IMR-90 (cell line): ENCODE measurements at regions not wholly inside any gene's neighbourhood (a gene's known extent, or its start where the extent isn't known, plus 50 kb on each side); places are given as distances from the start of the nearest gene placed in this dataset.

Source experiments
- ATAC-seq: fragments of 200-7000 bp; cut with Tn5 transposase; 2 replicates; pipeline ENCODE4 v1.9.1; 2020; ENCODE audit warnings: low read depth, mild to moderate bottlenecking, moderate library complexity
- BruUV-seq: library from RNA; stranded (reverse); fragments of 400-500 nt; replicated peaks from 2 replicates; lab custom pipeline; 2021; lab: Mats Ljungman, UMichigan
- CTCF ChIA-PET: fragments of 300-600 bp; formaldehyde crosslinking; extraction: SDS; loops from one replicate; lab custom pipeline; 2021; ENCODE audit warnings: antibody characterized with exemption; lab: Yijun Ruan, JAX
- POLR2A ChIA-PET: fragments of 300-600 bp; sonication (Branson Sonifier 250); formaldehyde crosslinking; loops from one replicate; lab custom pipeline; 2022; ENCODE audit warnings: antibody characterized with exemption; ENCODE audit not compliant: unreplicated experiment; lab: Charles Lee
- DNase-seq: peaks from one replicate; pipeline ENCODE4 v3.0.0; 2013
- H2AFZ ChIP-seq: replicated peaks from 2 replicates; pipeline ENCODE3; 2013; ENCODE audit warnings: low read length, mild to moderate bottlenecking; ENCODE audit not compliant: poor library complexity
- H2AK5ac ChIP-seq: 2 replicates; pipeline ENCODE4 v1.6.1; 2013; ENCODE audit warnings: low read depth, low read length, inconsistent platforms
- H2AK9ac ChIP-seq: replicated peaks from 2 replicates; pipeline ENCODE3; 2013; ENCODE audit warnings: mild to moderate bottlenecking, low read depth, low read length, moderate library complexity; ENCODE audit not compliant: poor library complexity
- H2BK120ac ChIP-seq: 2 replicates; pipeline ENCODE4 v1.6.1; 2013; ENCODE audit warnings: low read depth, low read length, inconsistent platforms
- H2BK15ac ChIP-seq: 3 replicates; pipeline ENCODE4 v1.6.1; 2013; ENCODE audit warnings: low read depth, low read length, inconsistent platforms
- H2BK20ac ChIP-seq: 2 replicates; pipeline ENCODE4 v1.6.1; 2013; ENCODE audit warnings: low read depth, mild to moderate bottlenecking, inconsistent platforms, low read length, moderate library complexity
- H2BK5ac ChIP-seq: 2 replicates; pipeline ENCODE4 v1.6.1; 2013; ENCODE audit warnings: mild to moderate bottlenecking, low read depth, low read length, inconsistent platforms; ENCODE audit not compliant: poor library complexity, severe bottlenecking
- H3K14ac ChIP-seq: replicated peaks from 2 replicates; pipeline ENCODE4 v1.6.1; 2013; ENCODE audit warnings: low read depth, low read length, inconsistent platforms
- H3K18ac ChIP-seq: 2 replicates; pipeline ENCODE4 v1.6.1; 2013; ENCODE audit warnings: low read depth, low read length, control low read depth
- H3K23ac ChIP-seq: 2 replicates; pipeline ENCODE4 v1.6.1; 2013; ENCODE audit warnings: low read depth, low read length, inconsistent platforms
- H3K27ac ChIP-seq: 2 replicates; pipeline ENCODE4 v1.5.1; 2013; ENCODE audit warnings: mild to moderate bottlenecking, control low read depth, low read length; ENCODE audit not compliant: insufficient read depth
- H3K27me3 ChIP-seq: 2 replicates; pipeline ENCODE4 v1.6.1; 2013; ENCODE audit warnings: low read length; ENCODE audit not compliant: control insufficient read depth, insufficient read depth
- H3K36me3 ChIP-seq: 2 replicates; pipeline ENCODE4 v1.6.1; 2013; ENCODE audit warnings: low read length, mixed read lengths; ENCODE audit not compliant: control insufficient read depth, insufficient read depth
- H3K4ac ChIP-seq: 2 replicates; pipeline ENCODE4 v1.6.1; 2013; ENCODE audit warnings: low read depth, low read length, inconsistent platforms
- H3K4me1 ChIP-seq: 2 replicates; pipeline ENCODE4 v1.6.1; 2013; ENCODE audit warnings: low read length, mixed read lengths; ENCODE audit not compliant: control insufficient read depth, insufficient read depth
- H3K4me2 ChIP-seq: 2 replicates; pipeline ENCODE4 v1.6.1; 2013; ENCODE audit warnings: low read depth, mild to moderate bottlenecking, control low read depth, low read length, moderate library complexity
- H3K4me3 ChIP-seq: 2 replicates; pipeline ENCODE4 v1.5.1; 2013; ENCODE audit warnings: low read depth, mild to moderate bottlenecking, control low read depth, low read length, moderate library complexity; ENCODE audit not compliant: insufficient read depth
- H3K56ac ChIP-seq: 2 replicates; pipeline ENCODE4 v1.6.1; 2013; ENCODE audit warnings: low read length, inconsistent platforms; ENCODE audit not compliant: insufficient read depth; ENCODE audit errors: extremely low read depth
- H3K79me1 ChIP-seq, 2 experiments: 2 replicates each; pipeline ENCODE4 v1.6.1; 2013; ENCODE audit warnings: low read length in 2 of 2, inconsistent platforms in 1 of 2, low read depth in 1 of 2
- H3K9ac ChIP-seq: 2 replicates; pipeline ENCODE4 v1.6.1; 2013; ENCODE audit warnings: low read depth, low read length, control low read depth
- H3K9me1 ChIP-seq: 2 replicates; pipeline ENCODE4 v1.6.1; 2013; ENCODE audit warnings: low read length, inconsistent platforms; ENCODE audit not compliant: insufficient read depth
- H3K9me3 ChIP-seq: 2 replicates; pipeline ENCODE4 v1.6.1; 2013; ENCODE audit warnings: low read length; ENCODE audit not compliant: control insufficient read depth, insufficient read depth
- H4K20me1 ChIP-seq: 2 replicates; pipeline ENCODE4 v1.6.1; 2013; ENCODE audit warnings: low read length, inconsistent platforms; ENCODE audit not compliant: insufficient read depth
- H4K5ac ChIP-seq: 2 replicates; pipeline ENCODE4 v1.6.1; 2013; ENCODE audit warnings: mild to moderate bottlenecking, low read depth, low read length, control low read depth
- H4K8ac ChIP-seq, 2 experiments: 2 replicates each; pipeline ENCODE4 v1.6.1; 2013; ENCODE audit warnings: low read depth in 2 of 2, low read length in 2 of 2, control low read depth in 1 of 2, inconsistent platforms in 1 of 2
- H4K91ac ChIP-seq: 2 replicates; pipeline ENCODE4 v1.6.1; 2013; ENCODE audit warnings: low read depth, low read length, inconsistent platforms; ENCODE audit not compliant: insufficient read depth
- BHLHE40 ChIP-seq: fragments of 150-350 bp; IDR thresholded peaks from 2 replicates; pipeline ENCODE4 v1.6.1; 2016; ENCODE audit warnings: mild to moderate bottlenecking, low read depth, low read length
- CEBPB ChIP-seq: IDR thresholded peaks from 2 replicates; pipeline ENCODE4 v1.6.1; 2012; ENCODE audit warnings: low read depth, low read length, improper control_type of control experiment
- CHD1 ChIP-seq: IDR thresholded peaks from 2 replicates; pipeline ENCODE4 v1.6.1; 2012; ENCODE audit warnings: low read depth, low read length, improper control_type of control experiment
- FOS ChIP-seq: fragments of 150-350 bp; IDR thresholded peaks from 2 replicates; pipeline ENCODE4 v1.6.1; 2016; ENCODE audit warnings: low read depth, low read length
- MAZ ChIP-seq: IDR thresholded peaks from 2 replicates; pipeline ENCODE4 v1.6.1; 2012; ENCODE audit warnings: low read depth, mild to moderate bottlenecking, low read length, improper control_type of control experiment, moderate library complexity, borderline replicate concordance
- MXI1 ChIP-seq: IDR thresholded peaks from 2 replicates; pipeline ENCODE4 v1.6.1; 2012; ENCODE audit warnings: low read depth, mild to moderate bottlenecking, low read length, moderate library complexity, borderline replicate concordance
- NFE2L2 ChIP-seq: fragments of 150-350 bp; IDR thresholded peaks from 2 replicates; pipeline ENCODE4 v1.6.1; 2016; ENCODE audit warnings: low read depth, mild to moderate bottlenecking, low read length
- POLR2A ChIP-seq: IDR thresholded peaks from 2 replicates; pipeline ENCODE4 v1.6.1; 2012; ENCODE audit warnings: mild to moderate bottlenecking, low read depth, low read length
- RAD21 ChIP-seq: IDR thresholded peaks from 2 replicates; pipeline ENCODE4 v1.6.1; 2012; ENCODE audit warnings: low read length, improper control_type of control experiment
- RCOR1 ChIP-seq: IDR thresholded peaks from 2 replicates; pipeline ENCODE4 v1.6.1; 2012; ENCODE audit warnings: mild to moderate bottlenecking, low read length, improper control_type of control experiment; ENCODE audit not compliant: insufficient replicate concordance
- RFX5 ChIP-seq: IDR thresholded peaks from 2 replicates; pipeline ENCODE4 v1.8.0; 2012; ENCODE audit warnings: low read depth, mild to moderate bottlenecking, low read length, moderate library complexity
- SMC3 ChIP-seq: fragments of 150-350 bp; IDR thresholded peaks from 2 replicates; pipeline ENCODE4 v1.6.1; 2016; ENCODE audit warnings: low read depth, mild to moderate bottlenecking, antibody characterized with exemption, low read length, moderate library complexity
- WGBS, 2 experiments: methylation state at CpG; one replicate each; pipeline versions ENCODE4 v1.1.5 to v1.1.7; 2013; ENCODE audit warnings: missing lambda C conversion rate in 2 of 2; ENCODE audit not compliant: insufficient read length in 1 of 2; ENCODE audit errors: extremely low coverage in 2 of 2; 5-methylcytosine and 5-hydroxymethylcytosine counted together
- dilution Hi-C: fragments of 300-500 bp; cut with HindIII; formaldehyde crosslinking; loops from one replicate; pipeline ENCODE4 v1.14.3; 2018; ENCODE audit warnings: low sequenced_read_pairs; ENCODE audit not compliant: unreplicated experiment
- in situ Hi-C: fragments of 300-500 bp; cut with MboI; formaldehyde crosslinking; loops from 3 replicates; pipeline ENCODE4 v1.14.3; 2019; ENCODE audit warnings: low sequenced_read_pairs, inconsistent platforms, mixed read lengths
- intact Hi-C: fragments of 100-400 bp; cut with micrococcal nuclease; formaldehyde crosslinking; loops from 2 replicates; pipeline ENCODE4 v1.10.0; 2022
- TF ChIP-seq, protein P1 (sequence below): fragments of 150-350 bp; IDR thresholded peaks from 2 replicates; pipeline ENCODE4 v1.6.1; 2017; ENCODE audit warnings: mild to moderate bottlenecking, antibody characterized with exemption, low read length, low read depth
- TF ChIP-seq, protein P2 (sequence below): fragments of 150-350 bp; IDR thresholded peaks from 2 replicates; pipeline ENCODE4 v1.6.1; 2016; ENCODE audit warnings: low read depth, mild to moderate bottlenecking, low read length, moderate library complexity, borderline replicate concordance
- TF ChIP-seq, protein P3 (sequence below): conservative IDR thresholded peaks from 2 replicates; pipeline ENCODE4 v1.5.1; 2012; ENCODE audit warnings: mild to moderate bottlenecking, low read depth, low read length, improper control_type of control experiment

DNA sequence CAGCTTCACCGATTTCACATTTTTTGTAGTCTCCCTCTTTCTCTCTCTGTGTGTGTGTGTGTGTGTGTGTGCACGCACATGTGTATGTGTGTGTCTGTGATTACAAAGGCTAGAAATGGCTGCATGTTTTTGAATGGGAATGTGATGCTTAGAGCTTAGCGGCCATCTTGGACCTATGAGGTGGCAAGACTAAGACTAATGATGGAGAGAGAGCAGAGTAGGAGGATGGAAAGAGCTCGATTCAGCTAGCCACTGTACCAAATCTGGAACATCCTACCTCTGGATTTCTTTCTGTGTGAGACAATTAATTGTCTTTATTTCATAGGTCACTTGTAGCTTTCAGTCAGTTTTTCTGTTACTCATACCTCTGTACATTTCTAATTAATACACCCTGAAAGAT lies 205.1 kb downstream of the PCSK1 start:
- Histone ChIP-seq H2AK9ac (no peak overlapping the region), H2AFZ (peak overlapping the region; percentile 62), H3K4me2 (no peak overlapping the region), H3K79me1 (peaks cover 9% of the 10 kb centered on the region in 2 experiments; a peak in 2 of 4 replicates), H4K8ac (peak overlapping the region; percentile 95 to 100), H3K18ac (peak overlapping the region; percentile 98), H2BK20ac (peak overlapping the region; percentile 99), H3K27me3 (no peaks in the 10 kb centered on the region), H3K36me3 (no peaks in the 10 kb centered on the region), H3K14ac (peak overlapping the region; percentile 99), H3K9me1 (peaks cover 8% of the 10 kb centered on the region; the same call in 1 of the 2 replicates), H4K5ac (peak overlapping the region; percentile 91), H3K27ac (peak overlapping the region; percentile 100), H3K56ac (peak overlapping the region; percentile 85), H3K4ac (peak overlapping the region; percentile 99), H4K20me1 (no peaks in the 10 kb centered on the region), H3K9ac (no peak overlapping the region), H3K4me3 (no peak overlapping the region), H2BK5ac (peak overlapping the region; percentile 98), H3K9me3 (no peaks in the 10 kb centered on the region), H2BK120ac (peak overlapping the region; percentile 100), H2AK5ac (peak overlapping the region; percentile 99), H3K4me1 (peaks cover 9% of the 10 kb centered on the region), H3K23ac (peak overlapping the region; percentile 89), H2BK15ac (peak overlapping the region; percentile 100), H4K91ac (peak overlapping the region; percentile 98)
- BruUV-seq: no TSS peak
- DNase-seq (no peak), ATAC-seq (no peak)
- intact Hi-C loops: loop anchor here (2.0 to 5.0 kb wide), 6 partner anchors 27 to 371 kb away; no protein-coding TSS in a partner anchor
- POLR2A ChIA-PET: interaction anchor here (0.6 kb wide), 2 partner anchors 12 to 269 kb away, joined by 3 read pairs; no protein-coding TSS in a partner anchor
- in situ Hi-C loops: no loop called here
- dilution Hi-C loops: no loop called here
- no CpG with 5 or more reads among the region's 4 CpGs for WGBS, 2 experiments
- CTCF ChIA-PET: no interaction called here
- TF ChIP-seq NFE2L2 (no peak), CEBPB (no peak), MAZ (no peak), RAD21 (no peak), SMC3 (no peak), POLR2A (no peak), FOS (no peak), BHLHE40 (no peak), RFX5 (no peak), MXI1 (no peak), RCOR1 (no peak), CHD1 (no peak)
- TF ChIP-seq, protein P1, sequence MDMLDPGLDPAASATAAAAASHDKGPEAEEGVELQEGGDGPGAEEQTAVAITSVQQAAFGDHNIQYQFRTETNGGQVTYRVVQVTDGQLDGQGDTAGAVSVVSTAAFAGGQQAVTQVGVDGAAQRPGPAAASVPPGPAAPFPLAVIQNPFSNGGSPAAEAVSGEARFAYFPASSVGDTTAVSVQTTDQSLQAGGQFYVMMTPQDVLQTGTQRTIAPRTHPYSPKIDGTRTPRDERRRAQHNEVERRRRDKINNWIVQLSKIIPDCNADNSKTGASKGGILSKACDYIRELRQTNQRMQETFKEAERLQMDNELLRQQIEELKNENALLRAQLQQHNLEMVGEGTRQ: no peak
- TF ChIP-seq, protein P2, sequence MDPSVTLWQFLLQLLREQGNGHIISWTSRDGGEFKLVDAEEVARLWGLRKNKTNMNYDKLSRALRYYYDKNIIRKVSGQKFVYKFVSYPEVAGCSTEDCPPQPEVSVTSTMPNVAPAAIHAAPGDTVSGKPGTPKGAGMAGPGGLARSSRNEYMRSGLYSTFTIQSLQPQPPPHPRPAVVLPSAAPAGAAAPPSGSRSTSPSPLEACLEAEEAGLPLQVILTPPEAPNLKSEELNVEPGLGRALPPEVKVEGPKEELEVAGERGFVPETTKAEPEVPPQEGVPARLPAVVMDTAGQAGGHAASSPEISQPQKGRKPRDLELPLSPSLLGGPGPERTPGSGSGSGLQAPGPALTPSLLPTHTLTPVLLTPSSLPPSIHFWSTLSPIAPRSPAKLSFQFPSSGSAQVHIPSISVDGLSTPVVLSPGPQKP: no peak
- TF ChIP-seq, protein P3, sequence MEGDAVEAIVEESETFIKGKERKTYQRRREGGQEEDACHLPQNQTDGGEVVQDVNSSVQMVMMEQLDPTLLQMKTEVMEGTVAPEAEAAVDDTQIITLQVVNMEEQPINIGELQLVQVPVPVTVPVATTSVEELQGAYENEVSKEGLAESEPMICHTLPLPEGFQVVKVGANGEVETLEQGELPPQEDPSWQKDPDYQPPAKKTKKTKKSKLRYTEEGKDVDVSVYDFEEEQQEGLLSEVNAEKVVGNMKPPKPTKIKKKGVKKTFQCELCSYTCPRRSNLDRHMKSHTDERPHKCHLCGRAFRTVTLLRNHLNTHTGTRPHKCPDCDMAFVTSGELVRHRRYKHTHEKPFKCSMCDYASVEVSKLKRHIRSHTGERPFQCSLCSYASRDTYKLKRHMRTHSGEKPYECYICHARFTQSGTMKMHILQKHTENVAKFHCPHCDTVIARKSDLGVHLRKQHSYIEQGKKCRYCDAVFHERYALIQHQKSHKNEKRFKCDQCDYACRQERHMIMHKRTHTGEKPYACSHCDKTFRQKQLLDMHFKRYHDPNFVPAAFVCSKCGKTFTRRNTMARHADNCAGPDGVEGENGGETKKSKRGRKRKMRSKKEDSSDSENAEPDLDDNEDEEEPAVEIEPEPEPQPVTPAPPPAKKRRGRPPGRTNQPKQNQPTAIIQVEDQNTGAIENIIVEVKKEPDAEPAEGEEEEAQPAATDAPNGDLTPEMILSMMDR: no peak
